ENCODE measurements at regions not wholly inside any gene's neighbourhood (a gene's known extent, or its start where the extent isn't known, plus 50 kb on each side); places are given as distances from the start of the nearest gene placed in this dataset.

DNA sequence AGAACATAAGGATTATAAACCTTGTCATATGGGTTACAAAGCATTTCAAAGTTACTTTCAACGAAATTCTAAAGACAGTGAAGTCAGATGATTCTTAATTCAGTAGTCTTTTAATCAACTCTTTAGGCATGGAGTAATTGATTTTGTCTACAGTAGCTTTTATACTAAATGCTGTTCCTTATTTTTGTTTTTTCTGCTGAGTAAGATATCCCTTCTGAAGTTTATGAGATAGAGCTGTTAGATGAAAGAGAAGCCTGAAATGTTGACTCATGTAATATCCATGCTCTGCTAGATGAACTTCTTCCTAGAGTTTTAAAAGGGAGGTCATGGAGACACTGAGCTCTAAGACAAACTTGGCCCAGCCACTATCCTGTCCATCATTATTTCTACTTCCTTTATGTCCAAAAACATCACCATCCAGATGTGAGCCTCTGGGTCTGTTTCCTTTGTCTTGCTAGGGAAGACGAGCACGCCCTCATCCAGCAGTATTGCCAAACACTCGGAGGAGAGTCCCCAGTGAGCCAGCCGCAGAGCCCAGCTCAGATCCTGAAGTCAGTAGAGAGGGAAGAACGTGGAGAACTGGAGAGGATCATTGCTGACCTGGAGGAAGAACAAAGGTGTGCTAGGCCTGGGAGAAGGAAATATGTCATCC is 550.3 kb downstream of the UTRN start:
- no peak for DNase-seq (ENCODE audit: low spot score)

DNA sequence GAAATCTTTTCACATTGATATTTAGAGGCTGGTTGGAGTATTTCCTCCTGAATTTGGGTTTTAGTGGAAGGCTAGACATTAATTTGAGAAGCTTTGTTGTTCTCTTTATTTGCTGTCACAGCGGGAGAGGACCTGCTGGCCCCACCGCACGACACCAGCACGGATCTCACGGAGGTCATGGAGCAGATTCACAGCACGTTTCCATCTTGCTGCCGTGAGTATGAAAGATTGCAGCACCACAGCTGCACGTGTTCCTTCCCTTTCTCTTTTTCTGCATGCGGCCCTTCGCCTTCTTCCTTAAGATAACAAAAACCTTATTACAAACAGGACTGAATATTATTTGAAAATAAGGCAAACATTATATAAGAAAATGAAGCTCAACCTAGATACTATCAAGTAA is 555.5 kb downstream of the UTRN start:
- no peak for DNase-seq (ENCODE audit: low spot score)

DNA sequence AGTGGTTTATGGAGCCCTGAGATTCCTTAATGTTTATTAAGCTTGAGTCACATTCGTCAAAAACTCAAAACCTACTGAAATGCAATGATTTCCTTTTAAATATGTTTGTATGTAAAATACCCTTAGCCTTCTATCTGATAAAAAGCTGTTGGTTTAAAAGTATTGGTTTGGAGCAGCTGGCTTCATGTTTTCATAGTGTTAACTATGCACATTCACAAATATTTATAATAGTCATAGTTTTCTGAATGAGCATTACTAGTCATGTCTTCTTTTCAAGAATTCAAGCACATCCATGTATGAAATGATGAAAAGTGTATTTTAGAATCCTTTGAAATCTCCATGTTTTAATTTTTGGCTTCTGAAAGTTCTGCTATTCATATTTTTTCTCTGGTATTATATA is 558.6 kb downstream of the UTRN start:
- DNase-seq (ENCODE audit: low spot score) = no peak

DNA sequence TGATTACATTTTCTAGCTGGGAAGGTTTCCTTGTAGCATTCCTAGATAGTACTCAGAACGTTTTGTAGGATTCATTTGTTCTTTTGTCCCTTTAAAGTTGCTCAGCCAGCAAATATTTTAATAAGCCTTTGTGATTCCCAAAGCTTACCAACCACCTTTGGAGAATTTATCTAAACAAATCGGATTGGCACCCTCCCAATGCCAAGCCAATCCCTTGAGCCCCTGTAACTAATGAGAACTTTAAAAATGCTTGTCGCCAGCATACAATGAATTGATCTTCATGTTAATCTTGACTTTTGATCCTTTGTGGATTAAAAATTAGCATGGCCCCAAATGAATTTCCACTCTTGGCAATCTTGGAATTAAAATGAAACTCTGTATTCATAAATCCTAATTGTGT is 559.5 kb downstream of the UTRN start:
- no peak for DNase-seq (ENCODE audit: low spot score)

DNA sequence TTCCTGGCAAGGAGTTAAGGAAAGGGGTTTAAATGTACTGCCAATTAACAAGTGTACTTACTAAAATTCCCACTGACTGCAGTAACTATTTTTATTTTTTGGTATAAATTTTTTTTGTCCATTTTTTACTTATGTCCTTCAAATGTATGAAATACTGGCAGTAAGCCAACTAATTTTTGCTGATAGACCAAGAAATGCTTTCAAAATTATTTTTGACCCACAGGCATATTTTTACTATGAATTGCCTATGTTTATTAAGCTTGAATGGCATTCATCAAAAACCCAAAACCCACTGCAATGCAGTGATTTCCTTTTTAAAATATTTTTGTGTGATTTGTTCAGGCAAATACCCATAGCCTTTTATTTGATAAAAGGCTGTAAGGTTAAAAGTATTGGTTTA is 560.1 kb downstream of the UTRN start:
- DNase-seq (ENCODE audit: low spot score) = no peak

DNA sequence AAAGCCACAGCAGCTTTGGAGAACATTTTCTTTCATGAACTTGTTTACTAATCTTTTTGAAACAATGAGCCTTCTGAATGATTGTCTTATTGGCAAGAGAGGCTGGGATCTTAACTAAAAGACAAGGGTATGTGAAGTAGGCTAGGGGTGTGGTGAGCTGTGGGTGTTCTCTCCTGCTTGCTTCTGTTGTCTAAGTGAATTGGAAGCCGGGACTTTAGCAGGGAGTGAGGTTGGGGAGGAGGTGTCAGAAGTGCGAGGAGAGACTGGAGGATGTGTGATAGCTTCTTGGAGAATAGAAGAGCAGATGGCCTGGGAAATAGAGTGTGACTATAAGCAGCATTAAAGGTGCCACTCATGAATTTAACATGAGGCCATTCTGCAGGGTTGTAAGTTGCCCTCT is 562.8 kb downstream of the UTRN start:
- DNase-seq (ENCODE audit: low spot score) = no peak

DNA sequence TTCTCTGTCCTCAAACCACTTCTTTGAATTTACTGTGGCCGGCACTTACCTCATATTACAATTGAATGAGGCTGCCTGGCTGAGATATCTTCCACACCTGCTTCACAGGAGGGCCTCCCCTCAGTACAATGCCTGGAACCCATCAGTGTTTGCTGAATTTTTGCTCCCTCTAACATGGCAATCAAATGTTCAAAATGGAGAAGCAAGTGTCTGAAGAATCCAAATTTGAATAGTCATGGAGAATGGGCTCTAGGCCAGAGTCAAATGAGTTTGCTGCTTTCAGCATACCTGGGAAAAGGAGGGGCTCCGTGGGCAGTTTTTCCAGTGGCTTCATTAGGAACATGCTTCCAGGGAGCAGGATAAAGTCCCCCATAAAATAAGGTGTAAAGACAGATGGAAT is 564.8 kb downstream of the UTRN start:
- no peak for DNase-seq (ENCODE audit: low spot score)

DNA sequence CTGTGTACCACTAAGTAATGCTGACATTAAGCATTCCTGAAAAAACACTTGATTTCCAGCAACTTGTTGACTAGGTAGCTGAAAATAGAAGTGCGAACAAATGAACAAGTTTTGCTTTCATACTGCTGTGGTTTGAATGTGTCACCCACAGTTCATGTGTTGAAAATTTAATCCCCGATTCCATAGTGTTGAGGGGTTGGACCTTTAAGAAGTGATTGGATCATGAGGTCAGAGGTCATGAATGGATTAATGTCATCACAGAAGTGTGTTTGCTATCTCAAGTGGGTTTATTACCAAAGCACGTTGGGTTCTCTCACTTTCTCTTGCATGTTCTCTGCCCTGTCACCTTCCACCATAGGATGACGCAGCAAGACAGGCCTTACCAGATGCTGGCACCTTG is 568.5 kb downstream of the UTRN start:
- DNase-seq (ENCODE audit: low spot score) = no peak

DNA sequence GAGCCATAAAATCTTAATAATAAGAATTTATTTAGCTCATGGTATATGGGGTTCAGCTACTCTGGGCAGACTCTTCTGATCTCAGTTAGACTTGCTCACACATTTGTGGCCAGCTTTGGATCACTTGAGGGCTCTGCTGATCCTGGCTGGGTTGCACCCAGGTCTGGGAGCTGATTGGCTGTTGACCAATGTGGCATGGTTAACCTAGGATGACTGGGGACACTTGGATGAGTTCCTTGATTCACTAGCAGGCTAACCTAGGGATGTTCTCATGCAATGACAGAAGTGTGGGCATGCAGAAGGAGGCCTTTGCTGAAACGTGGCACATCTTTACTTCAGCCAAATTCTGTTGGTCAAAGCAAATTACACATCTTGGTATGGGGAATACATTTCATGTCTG is 569.5 kb downstream of the UTRN start:
- no peak for DNase-seq (ENCODE audit: low spot score)

DNA sequence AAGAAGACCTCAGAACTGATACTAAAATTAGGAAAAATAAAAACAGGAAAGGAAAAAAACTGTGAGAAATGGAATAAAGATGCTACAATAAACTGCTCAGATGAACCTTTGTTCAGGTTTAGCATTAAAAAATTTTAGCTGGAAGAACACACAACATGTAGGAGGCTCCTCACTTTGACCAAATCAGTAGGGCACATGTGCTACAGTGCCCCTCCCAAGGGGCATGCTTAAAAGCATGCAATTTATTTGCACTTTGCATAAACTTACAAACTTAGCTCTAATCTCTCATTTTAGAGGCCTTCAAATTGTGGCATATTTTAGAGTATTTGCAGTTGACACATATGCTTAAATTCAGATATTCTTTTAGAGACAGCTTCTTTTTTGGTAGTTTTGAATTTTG is 570.2 kb downstream of the UTRN start:
- DNase-seq (ENCODE audit: low spot score) = no peak

DNA sequence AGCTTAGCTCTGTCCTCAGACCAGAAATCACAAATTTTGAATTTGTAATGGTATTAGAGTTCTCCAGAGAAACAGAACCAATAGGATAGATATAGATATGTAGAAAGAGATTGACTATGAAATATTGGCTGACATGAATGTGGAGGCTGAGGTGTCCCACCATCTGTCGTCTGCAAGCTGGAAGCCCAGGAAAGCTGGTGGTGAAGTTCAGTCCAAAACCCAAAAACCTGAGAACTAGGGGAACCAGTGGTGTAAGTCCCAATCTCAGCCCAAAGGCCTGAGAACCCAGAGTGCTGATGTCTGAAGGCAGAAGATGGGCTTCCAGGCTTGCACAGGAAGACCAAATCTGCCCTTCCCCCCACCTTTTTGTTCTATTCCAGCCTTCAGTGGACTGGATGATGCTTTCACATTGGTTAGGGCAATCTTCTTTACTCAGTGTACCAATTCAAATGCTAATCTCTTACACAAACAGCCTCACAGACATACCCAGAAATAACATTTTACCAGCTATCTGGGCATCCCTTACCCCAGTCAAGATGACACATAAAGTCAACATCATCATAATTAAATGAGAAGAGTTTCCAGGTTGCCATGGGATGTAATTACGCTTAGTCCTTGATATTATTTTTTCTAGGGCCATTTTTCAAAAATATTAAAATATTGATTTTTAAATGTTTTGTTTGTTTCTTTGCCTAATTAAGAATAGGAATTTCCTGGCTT is 570.8 kb downstream of the UTRN start:
- no peak for DNase-seq (ENCODE audit: low spot score)

DNA sequence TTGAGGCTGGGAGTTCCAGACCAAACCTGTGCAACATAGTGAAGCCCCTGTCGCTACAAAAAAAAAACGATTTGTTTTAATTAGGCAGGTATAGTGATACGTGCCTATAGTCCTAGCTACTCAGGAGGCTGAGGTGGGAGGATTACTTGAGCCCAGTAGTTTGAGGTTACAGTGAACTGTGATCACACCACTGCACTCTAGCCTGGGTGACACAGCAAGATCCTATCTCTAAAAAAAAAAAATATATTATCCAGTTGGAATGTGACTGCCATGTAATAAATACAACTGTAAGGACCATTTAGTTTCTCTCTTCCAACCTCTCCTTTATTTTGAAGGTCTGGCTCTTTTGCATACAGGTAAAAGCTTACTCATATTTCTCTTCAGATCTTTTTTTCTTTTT is 571.5 kb downstream of the UTRN start:
- no peak for DNase-seq (ENCODE audit: low spot score)

DNA sequence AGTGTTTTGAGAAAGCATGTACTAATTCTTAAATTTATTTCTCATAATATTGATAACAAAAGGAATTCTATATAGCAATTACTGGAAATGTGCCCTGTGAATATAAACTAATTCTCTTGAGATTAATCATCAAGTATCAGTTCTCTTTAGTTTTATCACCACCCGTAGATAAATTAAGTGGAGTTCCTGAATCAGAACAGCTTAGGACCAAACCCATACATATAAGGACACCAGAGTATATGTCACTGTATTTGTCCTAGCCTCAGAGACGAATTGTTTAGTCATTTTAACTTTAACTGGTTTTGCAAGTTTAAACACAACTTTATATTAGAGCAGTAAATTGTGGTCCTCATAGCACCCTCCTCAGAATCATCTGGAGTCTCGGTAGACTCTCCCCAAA is 572.0 kb downstream of the UTRN start:
- DNase-seq (ENCODE audit: low spot score) = no peak

DNA sequence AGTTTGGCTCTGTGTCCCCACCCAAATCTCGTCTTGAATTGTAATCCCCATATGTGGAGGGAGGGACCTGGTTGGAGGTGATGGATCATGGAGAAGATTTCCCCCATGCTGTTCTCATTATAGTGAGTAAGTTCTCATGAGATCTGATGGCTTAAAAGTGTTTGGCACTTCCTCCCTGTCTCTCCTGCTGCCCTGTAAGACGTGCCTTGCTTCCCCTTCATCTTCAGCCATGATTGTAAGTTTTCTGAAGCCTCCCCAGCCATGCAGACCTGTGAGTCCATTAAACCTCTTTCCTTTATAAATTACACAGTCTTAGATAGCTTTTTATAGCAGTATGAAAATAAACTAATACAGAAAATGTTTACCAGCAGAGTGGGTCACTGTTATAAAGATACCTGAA is 577.6 kb downstream of the UTRN start:
- DNase-seq (ENCODE audit: low spot score) = no peak

DNA sequence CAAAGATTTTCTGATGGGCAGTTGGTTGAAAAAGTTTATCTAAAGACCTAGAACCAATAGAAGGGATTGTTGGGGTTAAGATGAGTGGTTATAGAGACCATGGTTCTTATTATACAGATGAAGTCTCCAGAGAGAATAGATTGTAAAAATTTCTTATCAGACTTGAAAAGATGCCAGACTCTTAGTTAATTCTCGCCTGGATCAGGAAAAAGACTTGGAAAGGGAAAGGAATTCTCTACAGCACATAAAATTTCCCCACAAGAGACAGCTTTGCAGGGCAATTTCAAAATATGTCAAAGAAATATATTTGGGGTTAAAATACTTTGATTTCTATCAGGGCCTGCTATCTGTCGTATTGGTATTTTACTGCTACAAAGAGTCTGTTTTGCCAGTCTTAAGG is 582.6 kb downstream of the UTRN start:
- no peak for DNase-seq (ENCODE audit: low spot score)

DNA sequence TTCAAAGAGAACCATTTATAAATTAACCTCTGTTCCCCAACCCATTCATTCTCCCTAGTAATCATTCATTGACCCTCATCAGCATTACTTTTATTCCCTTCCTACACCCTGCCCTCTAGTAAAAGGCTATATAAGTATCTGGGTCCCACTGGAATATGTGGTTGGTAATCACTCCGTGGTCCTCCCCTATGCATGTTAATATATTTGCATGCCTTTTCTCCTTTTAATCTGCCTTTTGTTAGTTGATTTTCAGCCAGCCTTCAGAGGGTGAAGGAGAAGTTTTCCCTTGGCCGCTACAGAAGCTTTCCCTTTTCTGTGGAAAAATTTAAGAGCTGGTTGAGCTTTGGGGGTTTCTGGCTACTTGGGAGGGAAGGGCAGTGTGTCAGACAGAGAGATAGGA is 585.6 kb downstream of the UTRN start:
- DNase-seq (ENCODE audit: low spot score) = no peak

DNA sequence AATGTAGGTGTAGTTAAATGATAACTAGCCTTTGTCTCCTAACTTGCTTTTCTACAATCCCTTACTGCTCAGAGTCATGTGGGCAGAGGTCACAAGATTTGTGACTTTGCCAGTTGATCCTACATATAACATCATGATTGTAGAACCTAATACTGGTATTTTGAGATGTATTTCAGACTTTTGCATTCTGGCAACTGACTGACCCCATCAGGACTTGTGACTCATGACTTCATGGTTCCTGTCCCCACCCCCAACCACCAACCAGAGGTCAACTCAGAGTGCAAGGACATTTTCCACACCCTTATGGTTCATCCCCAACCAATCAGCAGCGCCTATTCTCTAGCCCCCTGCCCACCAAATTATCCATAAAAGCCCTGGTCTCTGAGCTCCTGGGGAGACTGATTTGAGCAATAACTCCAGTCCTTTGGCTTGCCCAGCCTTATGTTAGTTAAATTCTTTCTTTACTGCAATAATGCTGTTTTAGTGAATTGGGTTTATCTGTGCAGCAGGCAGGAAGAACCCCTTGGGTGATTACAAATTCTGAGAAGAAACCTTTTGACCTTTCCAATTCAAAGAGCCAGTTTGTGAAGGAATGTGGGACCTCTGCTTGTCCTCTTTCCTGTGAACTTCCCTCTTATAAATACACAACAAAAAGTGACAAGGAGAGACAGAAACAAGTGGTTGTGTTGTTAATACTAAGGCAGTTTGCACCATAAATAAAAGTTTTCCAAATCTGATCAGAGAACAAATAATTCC is 588.7 kb downstream of the UTRN start:
- no peak for DNase-seq (ENCODE audit: low spot score)

DNA sequence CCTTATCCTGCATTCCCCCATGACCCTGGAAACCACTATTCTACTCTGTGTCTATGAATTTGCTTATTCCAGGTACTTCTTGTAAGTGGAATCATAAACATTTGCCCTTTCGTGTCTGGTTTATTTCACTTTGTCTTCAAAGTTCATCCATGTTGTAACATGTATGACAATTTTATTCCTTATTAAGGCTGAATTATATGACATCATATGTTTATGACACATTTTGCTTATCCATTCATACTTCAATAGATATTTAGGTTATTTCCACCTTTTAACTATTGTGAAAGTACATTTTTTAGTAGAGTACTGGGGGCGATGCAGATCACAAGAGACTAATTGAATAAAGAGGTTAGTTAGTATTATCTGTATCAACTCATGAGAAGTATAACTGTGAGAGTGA is 591.6 kb downstream of the UTRN start:
- no peak for DNase-seq (ENCODE audit: low spot score)

DNA sequence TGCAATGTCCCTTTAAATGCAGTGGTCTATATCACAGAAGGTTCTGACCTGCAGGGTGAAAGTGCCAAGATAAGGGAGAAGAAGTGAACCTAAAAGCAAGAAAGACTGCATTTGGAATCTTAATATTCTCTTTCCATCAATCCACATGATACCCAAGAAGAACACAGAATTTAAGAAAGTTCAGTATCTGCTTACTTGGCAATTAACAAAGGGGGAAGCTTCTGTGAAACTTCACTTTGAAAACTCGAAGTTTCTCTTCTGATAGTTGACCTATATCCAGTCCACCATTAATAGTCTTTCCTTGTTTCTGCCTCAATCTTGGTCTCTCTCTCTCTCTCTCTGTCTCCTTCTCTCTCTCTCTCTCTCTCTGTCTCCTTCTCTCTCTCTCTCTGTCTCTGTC is 592.0 kb downstream of the UTRN start:
- DNase-seq (ENCODE audit: low spot score) = no peak

DNA sequence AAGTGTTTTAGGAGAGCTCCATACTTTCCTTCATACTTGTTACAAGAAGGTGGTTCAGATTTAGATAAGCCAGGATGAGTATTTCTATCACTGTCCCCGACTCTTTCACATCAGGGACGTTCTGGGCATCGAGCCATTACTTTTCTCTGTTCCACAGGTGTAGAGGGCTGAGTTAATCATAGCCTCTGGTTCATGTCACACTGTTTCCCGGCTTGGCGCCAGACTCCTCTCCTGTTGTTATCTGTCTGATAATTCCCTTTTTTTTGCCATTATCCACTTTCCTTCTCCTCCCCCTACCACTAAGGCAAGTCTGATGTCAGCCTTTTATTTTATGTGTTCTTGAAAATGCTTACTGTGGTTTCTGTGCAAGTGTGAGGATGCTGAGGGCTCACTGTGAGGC is 593.4 kb downstream of the UTRN start:
- DNase-seq (ENCODE audit: low spot score) = no peak

DNA sequence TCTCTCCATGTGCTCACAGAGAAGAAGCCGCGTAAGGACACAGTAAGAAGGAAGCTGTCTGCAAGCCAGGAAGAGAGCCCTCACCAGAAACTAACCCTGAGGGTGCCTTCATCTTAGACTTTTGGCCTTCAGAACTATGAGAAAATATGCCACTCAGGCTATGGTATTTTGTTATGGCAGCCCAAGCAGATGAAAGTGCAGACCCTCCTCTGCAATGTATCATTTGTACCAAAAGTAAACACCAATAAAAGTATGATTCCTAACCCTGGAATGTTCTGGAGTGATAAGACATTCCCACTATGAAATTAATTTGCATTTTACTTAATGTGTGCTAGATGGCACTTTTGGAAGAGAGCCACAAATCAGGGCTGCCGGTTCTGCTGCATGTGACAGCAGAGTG is 594.3 kb downstream of the UTRN start:
- DNase-seq (ENCODE audit: low spot score) = no peak

DNA sequence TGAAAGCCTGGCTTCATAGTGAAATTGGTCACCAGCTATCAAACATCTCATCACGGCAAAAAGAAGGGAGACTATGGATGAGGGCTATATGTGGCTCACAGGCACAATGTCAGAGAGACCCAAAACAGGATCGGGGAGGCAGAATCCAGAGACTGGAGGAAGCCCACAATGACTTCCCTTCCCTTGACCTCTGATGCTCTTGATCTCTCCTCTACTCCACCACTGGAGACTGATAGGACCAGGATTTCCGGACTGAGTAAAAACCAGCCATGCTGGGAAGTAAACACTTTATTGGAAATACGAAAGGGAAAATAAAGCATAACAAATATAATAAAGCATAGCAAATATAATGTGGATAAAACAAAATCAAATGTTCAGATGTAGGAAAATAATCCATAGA is 597.3 kb downstream of the UTRN start:
- no peak for DNase-seq (ENCODE audit: low spot score)

DNA sequence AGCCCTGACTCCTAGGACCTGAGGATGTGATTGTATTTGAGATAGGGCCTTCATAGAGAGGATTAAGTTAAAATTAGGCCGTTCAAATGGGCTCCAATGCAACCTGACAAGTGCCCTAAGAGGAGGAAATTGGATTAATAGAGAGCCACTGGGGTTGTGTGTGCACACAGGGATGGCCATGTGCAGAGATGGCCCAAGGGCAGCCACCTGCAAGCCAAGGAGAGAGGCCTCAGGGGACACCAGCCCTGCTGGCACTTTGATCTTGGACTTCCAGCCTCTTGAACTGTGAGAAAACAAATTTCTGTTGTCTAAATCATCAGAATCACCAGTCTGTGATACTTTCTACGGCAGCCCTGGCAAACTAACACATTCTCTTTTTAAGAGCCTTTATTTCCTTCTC is 598.8 kb downstream of the UTRN start:
- no peak for DNase-seq (ENCODE audit: low spot score)

DNA sequence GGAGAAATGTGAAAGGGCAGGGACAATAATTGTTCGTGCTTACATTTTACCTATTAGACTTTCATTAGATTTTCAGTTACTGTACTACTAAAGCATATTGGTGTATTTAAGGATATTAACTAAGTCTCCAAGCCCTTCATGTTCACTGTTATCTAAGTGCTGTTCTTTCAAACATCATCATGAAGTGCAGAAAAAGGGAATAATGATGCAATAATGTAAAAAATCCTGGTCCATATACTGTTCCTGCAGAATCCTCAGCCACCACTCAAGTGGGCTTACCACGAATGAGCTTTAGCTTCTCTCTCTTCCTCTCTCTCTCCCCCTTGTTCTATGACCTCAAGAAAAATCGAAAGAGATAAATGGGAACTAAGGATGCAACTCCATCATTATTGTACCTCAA is 600.7 kb downstream of the UTRN start:
- no peak for DNase-seq (ENCODE audit: low spot score)
